ENCODE measurements at regions not wholly inside any gene's neighbourhood (a gene's known extent, or its start where the extent isn't known, plus 50 kb on each side); places are given as distances from the start of the nearest gene placed in this dataset.
A peak's percentile ranks its signal among the peaks of the same experiment; 100 is the strongest.

- H3K36me3 ChIP-seq (ENCODE audit: control insufficient read depth in 3 of 3, insufficient read depth in 3 of 3, low read length in 3 of 3), result no peaks in the 10 kb centered on the region
- H3K9ac ChIP-seq (ENCODE audit: low read depth in 1 of 3, low read length in 3 of 3), result no peak overlapping the region
- no peak overlapping the region for H3K4me3 ChIP-seq (ENCODE audit: low read length in 3 of 3)
- H3K27me3 ChIP-seq (ENCODE audit: control insufficient read depth in 3 of 3, insufficient read depth in 3 of 3, low read length in 3 of 3), result no peaks in the 10 kb centered on the region
- H3K4me1 ChIP-seq (ENCODE audit: control insufficient read depth in 3 of 3, insufficient read depth in 3 of 3, low read length in 3 of 3), result peaks cover 0 to 9% (median 2%) of the 10 kb centered on the region in 3 donors
- no peaks in the 10 kb centered on the region for H3K9me3 ChIP-seq (ENCODE audit: control insufficient read depth in 3 of 3, low read length in 3 of 3)
- no peak overlapping the region for H3K27ac ChIP-seq (ENCODE audit: low read depth, low read length)
These were observed 779.3 kb upstream of the ACO1 start for GRCh38 chr9:31605164-31605563.

GRCh38 chr9:31606678-31607077, 777.8 kb upstream of the ACO1 start:
- Histone ChIP-seq H3K4me1 (ENCODE audit: control insufficient read depth in 3 of 3, insufficient read depth in 3 of 3, low read length in 3 of 3) (peaks cover 0 to 9% (median 2%) of the 10 kb centered on the region in 3 donors), H3K36me3 (ENCODE audit: control insufficient read depth in 3 of 3, insufficient read depth in 3 of 3, low read length in 3 of 3) (no peaks in the 10 kb centered on the region), H3K9me3 (ENCODE audit: control insufficient read depth in 3 of 3, low read length in 3 of 3) (no peaks in the 10 kb centered on the region), H3K9ac (ENCODE audit: low read depth in 1 of 3, low read length in 3 of 3) (no peak overlapping the region), H3K4me3 (ENCODE audit: low read length in 3 of 3) (no peak overlapping the region), H3K27ac (ENCODE audit: low read depth, low read length) (no peak overlapping the region), H3K27me3 (ENCODE audit: control insufficient read depth in 3 of 3, insufficient read depth in 3 of 3, low read length in 3 of 3) (no peaks in the 10 kb centered on the region)

DNA sequence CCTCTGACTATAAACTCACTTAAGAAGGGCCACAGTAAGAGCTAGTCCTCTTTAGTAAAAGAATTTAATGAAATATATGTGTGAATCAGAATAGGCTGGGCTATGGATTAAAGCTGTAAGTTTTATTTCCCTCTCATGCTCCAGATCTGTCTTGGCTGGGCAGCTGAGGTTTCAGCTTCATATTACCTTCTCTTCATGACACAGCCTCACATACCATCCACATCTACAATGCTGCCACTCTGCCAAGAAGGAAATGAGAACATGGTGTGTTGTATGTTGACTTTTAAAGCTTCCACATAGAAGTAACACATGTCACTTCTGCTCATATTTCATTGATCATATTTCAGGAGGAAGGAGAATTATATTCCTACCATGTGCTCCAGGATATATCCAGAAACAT, 776.0 kb upstream of the ACO1 start:
- Histone ChIP-seq H3K4me3 (ENCODE audit: low read length in 3 of 3) (no peak overlapping the region), H3K36me3 (ENCODE audit: control insufficient read depth in 3 of 3, insufficient read depth in 3 of 3, low read length in 3 of 3) (no peaks in the 10 kb centered on the region), H3K27ac (ENCODE audit: low read depth, low read length) (peak overlapping the region; percentile 36), H3K27me3 (ENCODE audit: control insufficient read depth in 3 of 3, insufficient read depth in 3 of 3, low read length in 3 of 3) (no peaks in the 10 kb centered on the region), H3K9me3 (ENCODE audit: control insufficient read depth in 3 of 3, low read length in 3 of 3) (no peaks in the 10 kb centered on the region), H3K4me1 (ENCODE audit: control insufficient read depth in 3 of 3, insufficient read depth in 3 of 3, low read length in 3 of 3) (peaks cover 0 to 9% (median 2%) of the 10 kb centered on the region in 3 donors), H3K9ac (ENCODE audit: low read depth in 1 of 3, low read length in 3 of 3) (no peak overlapping the region)

DNA sequence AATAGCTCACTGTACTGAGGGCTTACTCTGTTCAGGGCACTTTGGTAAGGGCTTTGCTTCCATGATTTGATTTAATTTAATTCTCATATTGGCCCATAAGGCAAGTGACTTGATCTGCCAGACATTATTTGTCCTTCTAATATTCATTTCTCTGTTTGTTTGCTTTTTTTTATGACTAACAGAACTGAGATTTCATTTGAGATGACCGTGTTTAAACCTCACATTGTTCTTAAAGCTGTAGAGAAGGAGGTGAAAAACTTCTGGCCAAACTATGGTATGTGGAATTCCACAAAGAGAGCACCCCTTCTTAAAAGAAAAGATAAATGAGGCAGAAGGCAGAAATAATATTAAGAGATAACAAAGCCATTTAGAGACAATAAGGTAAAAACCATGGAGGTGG, 775.6 kb upstream of the ACO1 start:
- H3K4me1 ChIP-seq (ENCODE audit: control insufficient read depth in 3 of 3, insufficient read depth in 3 of 3, low read length in 3 of 3), result peaks cover 0 to 9% (median 2%) of the 10 kb centered on the region in 3 donors
- H3K9ac ChIP-seq (ENCODE audit: low read depth in 1 of 3, low read length in 3 of 3), result no peak overlapping the region
- H3K9me3 ChIP-seq (ENCODE audit: control insufficient read depth in 3 of 3, low read length in 3 of 3), result no peaks in the 10 kb centered on the region
- no peaks in the 10 kb centered on the region for H3K36me3 ChIP-seq (ENCODE audit: control insufficient read depth in 3 of 3, insufficient read depth in 3 of 3, low read length in 3 of 3)
- H3K4me3 ChIP-seq (ENCODE audit: low read length in 3 of 3), result no peak overlapping the region
- no peaks in the 10 kb centered on the region for H3K27me3 ChIP-seq (ENCODE audit: control insufficient read depth in 3 of 3, insufficient read depth in 3 of 3, low read length in 3 of 3)
- H3K27ac ChIP-seq (ENCODE audit: low read depth, low read length), result peak overlapping the region; percentile 36

DNA sequence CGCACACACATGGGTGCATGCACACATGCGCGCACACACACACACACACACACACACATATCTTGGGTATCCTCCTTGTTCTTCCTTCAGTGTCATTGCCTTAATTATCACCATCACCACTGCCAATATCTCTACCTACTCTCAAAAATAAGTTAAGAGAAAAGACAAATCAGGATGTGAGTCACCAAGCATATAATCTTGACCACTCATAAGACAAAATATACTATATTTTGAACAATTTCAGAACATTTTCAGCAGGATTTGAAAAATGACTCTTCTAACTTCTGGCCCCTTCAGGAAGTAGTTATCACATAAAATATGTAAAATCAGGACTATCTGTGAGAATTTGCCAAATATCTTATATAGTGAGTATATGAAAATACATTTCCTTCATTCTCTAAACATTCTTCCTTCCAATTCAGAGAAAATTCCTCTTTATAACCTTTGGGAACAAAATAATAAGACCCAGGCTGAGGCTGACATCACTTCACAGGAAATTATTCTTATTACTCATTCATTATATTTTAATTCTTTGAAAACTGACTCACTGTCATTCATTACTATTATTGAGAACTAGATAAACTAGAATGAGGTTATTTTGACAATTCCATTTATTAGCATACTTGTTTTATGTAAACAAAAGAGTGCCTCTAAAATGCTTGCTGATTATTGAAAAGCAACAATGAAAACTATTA, 772.0 kb upstream of the ACO1 start:
- H3K27ac ChIP-seq (ENCODE audit: low read depth, low read length), result no peak overlapping the region
- no peak overlapping the region for H3K9ac ChIP-seq (ENCODE audit: low read depth in 1 of 3, low read length in 3 of 3)
- no peaks in the 10 kb centered on the region for H3K36me3 ChIP-seq (ENCODE audit: control insufficient read depth in 3 of 3, insufficient read depth in 3 of 3, low read length in 3 of 3)
- no peaks in the 10 kb centered on the region for H3K9me3 ChIP-seq (ENCODE audit: control insufficient read depth in 3 of 3, low read length in 3 of 3)
- H3K4me1 ChIP-seq (ENCODE audit: control insufficient read depth in 3 of 3, insufficient read depth in 3 of 3, low read length in 3 of 3), result peaks cover 0 to 2% (median 2%) of the 10 kb centered on the region in 3 donors
- H3K27me3 ChIP-seq (ENCODE audit: control insufficient read depth in 3 of 3, insufficient read depth in 3 of 3, low read length in 3 of 3), result no peaks in the 10 kb centered on the region
- H3K4me3 ChIP-seq (ENCODE audit: low read length in 3 of 3), result no peak overlapping the region

DNA sequence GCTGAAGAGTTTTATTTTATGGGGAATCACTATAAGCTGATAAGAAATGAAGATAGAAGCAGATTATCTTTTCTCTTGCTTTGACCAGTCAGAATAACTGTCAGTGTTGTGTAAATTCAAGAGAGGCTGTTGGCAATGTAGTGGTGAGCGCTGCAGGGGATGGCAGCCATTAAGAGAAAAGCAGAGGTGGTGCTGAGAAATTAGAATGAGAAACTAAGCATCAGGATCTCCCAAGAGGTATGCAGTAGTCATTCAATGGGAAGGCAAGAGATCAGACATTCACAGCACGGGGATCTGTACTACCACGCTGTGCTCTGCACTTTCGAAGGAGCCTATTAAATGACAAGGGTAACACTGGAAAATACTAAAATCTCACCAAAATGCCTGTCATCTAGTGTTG, 768.5 kb upstream of the ACO1 start:
- H3K36me3 ChIP-seq (ENCODE audit: control insufficient read depth in 3 of 3, insufficient read depth in 3 of 3, low read length in 3 of 3), result no peaks in the 10 kb centered on the region
- H3K27ac ChIP-seq (ENCODE audit: low read depth, low read length), result no peak overlapping the region

DNA sequence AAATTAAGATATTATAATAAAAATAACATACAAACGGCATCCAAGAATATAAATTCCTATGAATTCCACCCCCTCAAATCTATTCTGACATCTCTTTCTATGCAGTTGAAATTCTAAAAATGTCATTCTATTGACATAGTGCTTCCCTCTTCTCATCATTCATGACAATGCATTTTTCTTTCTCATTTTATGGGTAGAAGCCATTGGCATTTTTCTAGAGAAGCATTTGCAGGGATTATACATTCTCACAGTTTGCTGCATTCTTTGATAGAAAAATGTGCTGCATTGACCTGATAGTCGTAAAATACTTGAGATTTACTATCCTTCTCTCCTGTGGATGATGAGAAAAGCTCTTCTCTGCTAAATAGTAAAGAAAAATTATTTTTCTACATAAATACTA, 760.9 kb upstream of the ACO1 start:
- Histone ChIP-seq H3K4me3 (ENCODE audit: low read length in 3 of 3) (no peak overlapping the region), H3K9ac (ENCODE audit: low read depth in 1 of 3, low read length in 3 of 3) (no peak overlapping the region), H3K27me3 (ENCODE audit: control insufficient read depth in 3 of 3, insufficient read depth in 3 of 3, low read length in 3 of 3) (no peaks in the 10 kb centered on the region), H3K9me3 (ENCODE audit: control insufficient read depth in 3 of 3, low read length in 3 of 3) (peaks cover 0 to 3% (median 0%) of the 10 kb centered on the region in 3 donors), H3K27ac (ENCODE audit: low read depth, low read length) (no peak overlapping the region), H3K36me3 (ENCODE audit: control insufficient read depth in 3 of 3, insufficient read depth in 3 of 3, low read length in 3 of 3) (no peaks in the 10 kb centered on the region), H3K4me1 (ENCODE audit: control insufficient read depth in 3 of 3, insufficient read depth in 3 of 3, low read length in 3 of 3) (no peaks in the 10 kb centered on the region)

More for the DNA sequence above, 768.5 kb upstream of the ACO1 start:
- H3K4me3 ChIP-seq (ENCODE audit: low read length in 3 of 3), result no peak overlapping the region
- H3K9me3 ChIP-seq (ENCODE audit: control insufficient read depth in 3 of 3, low read length in 3 of 3), result no peaks in the 10 kb centered on the region
- H3K4me1 ChIP-seq (ENCODE audit: control insufficient read depth in 3 of 3, insufficient read depth in 3 of 3, low read length in 3 of 3), result no peaks in the 10 kb centered on the region
- H3K27me3 ChIP-seq (ENCODE audit: control insufficient read depth in 3 of 3, insufficient read depth in 3 of 3, low read length in 3 of 3), result no peaks in the 10 kb centered on the region
- H3K9ac ChIP-seq (ENCODE audit: low read depth in 1 of 3, low read length in 3 of 3), result no peak overlapping the region

DNA sequence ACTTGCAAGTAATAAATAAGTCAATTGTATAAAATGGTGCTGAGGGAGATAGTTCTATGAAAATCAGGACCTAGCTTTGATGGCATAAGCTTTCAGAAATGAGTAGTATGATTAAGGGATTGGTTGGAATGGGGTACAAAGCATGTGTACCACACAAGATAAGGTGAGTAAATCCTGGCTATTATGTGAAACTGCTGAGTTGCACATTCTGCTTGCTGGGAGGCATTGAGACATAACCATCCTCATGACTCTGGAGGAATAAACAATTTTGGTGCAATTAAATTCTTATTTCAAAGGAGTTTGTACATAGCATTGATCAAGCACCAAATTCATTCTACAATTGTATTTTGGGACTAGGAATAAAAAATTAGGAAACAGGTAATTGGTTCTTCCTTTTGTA, 755.2 kb upstream of the ACO1 start:
- Histone ChIP-seq H3K9me3 (ENCODE audit: control insufficient read depth in 3 of 3, low read length in 3 of 3) (peaks cover 0 to 3% (median 0%) of the 10 kb centered on the region in 3 donors), H3K4me1 (ENCODE audit: control insufficient read depth in 3 of 3, insufficient read depth in 3 of 3, low read length in 3 of 3) (no peaks in the 10 kb centered on the region), H3K36me3 (ENCODE audit: control insufficient read depth in 3 of 3, insufficient read depth in 3 of 3, low read length in 3 of 3) (no peaks in the 10 kb centered on the region), H3K27ac (ENCODE audit: low read depth, low read length) (no peak overlapping the region), H3K9ac (ENCODE audit: low read depth in 1 of 3, low read length in 3 of 3) (no peak overlapping the region), H3K4me3 (ENCODE audit: low read length in 3 of 3) (no peak overlapping the region), H3K27me3 (ENCODE audit: control insufficient read depth in 3 of 3, insufficient read depth in 3 of 3, low read length in 3 of 3) (no peaks in the 10 kb centered on the region)

- no peak overlapping the region for H3K27ac ChIP-seq (ENCODE audit: low read depth, low read length)
- no peaks in the 10 kb centered on the region for H3K9me3 ChIP-seq (ENCODE audit: control insufficient read depth in 3 of 3, low read length in 3 of 3)
- H3K27me3 ChIP-seq (ENCODE audit: control insufficient read depth in 3 of 3, insufficient read depth in 3 of 3, low read length in 3 of 3), result no peaks in the 10 kb centered on the region
- no peaks in the 10 kb centered on the region for H3K36me3 ChIP-seq (ENCODE audit: control insufficient read depth in 3 of 3, insufficient read depth in 3 of 3, low read length in 3 of 3)
- H3K4me3 ChIP-seq (ENCODE audit: low read length in 3 of 3), result no peak overlapping the region
- H3K4me1 ChIP-seq (ENCODE audit: control insufficient read depth in 3 of 3, insufficient read depth in 3 of 3, low read length in 3 of 3), result no peaks in the 10 kb centered on the region
- no peak overlapping the region for H3K9ac ChIP-seq (ENCODE audit: low read depth in 1 of 3, low read length in 3 of 3)
These were observed 747.2 kb upstream of the ACO1 start for GRCh38 chr9:31637265-31637664.

DNA sequence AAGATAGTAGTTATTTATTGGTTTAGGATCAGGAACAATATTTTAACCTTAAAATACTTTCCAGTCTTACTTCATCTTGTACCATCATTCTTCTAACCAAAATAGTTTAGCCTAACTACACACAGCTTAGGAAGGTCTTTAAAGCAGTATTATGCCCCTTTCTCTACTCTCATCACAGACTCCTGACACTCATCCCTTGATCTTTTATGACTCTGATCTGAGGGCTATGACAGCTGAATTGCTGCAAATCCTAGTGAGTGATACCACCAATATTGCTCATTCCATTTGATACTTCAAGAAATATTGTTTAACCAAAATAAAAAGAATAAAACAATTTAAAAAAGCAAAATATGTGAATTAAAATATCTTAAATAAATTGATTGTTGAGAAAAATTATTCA, 746.6 kb upstream of the ACO1 start:
- Histone ChIP-seq H3K4me1 (ENCODE audit: control insufficient read depth in 3 of 3, insufficient read depth in 3 of 3, low read length in 3 of 3) (no peaks in the 10 kb centered on the region), H3K9ac (ENCODE audit: low read depth in 1 of 3, low read length in 3 of 3) (no peak overlapping the region), H3K27ac (ENCODE audit: low read depth, low read length) (no peak overlapping the region), H3K27me3 (ENCODE audit: control insufficient read depth in 3 of 3, insufficient read depth in 3 of 3, low read length in 3 of 3) (no peaks in the 10 kb centered on the region), H3K9me3 (ENCODE audit: control insufficient read depth in 3 of 3, low read length in 3 of 3) (no peaks in the 10 kb centered on the region), H3K4me3 (ENCODE audit: low read length in 3 of 3) (no peak overlapping the region), H3K36me3 (ENCODE audit: control insufficient read depth in 3 of 3, insufficient read depth in 3 of 3, low read length in 3 of 3) (no peaks in the 10 kb centered on the region)

Measured in skeletal muscle tissue (tissue), 3 donors.